GM21528 (cell line): ENCODE measurements at regions not wholly inside any gene's neighbourhood (a gene's known extent, or its start where the extent isn't known, plus 50 kb on each side); places are given as distances from the start of the nearest gene placed in this dataset.

Source experiments
- ATAC-seq: cut with Tn5 transposase; IDR thresholded peaks from one replicate; pipeline ENCODE4 v1.9.1; 2021; ENCODE audit warnings: mild to moderate bottlenecking, moderate library complexity; ENCODE audit not compliant: unreplicated experiment, low FRiP score

DNA sequence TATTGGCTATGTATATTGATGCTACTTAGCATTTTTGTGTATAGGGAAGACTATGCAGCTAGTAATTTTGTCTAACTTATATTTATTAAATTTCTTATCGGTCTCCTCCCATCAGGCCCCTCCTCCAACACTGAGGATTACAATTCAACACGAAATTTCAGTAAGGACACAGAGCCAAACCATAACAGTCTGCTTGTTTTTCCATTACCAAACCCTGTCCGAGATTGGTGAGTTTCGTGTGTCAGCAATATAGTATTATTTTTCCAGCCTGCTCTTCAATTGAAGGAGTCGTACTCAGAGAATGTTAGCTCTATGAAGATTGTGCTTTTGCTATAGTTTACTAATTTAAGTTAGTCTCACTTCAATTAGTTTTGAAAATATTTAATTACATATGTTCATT, 1495.3 kb downstream of the MRPL39 start:
- no peak for ATAC-seq

- no peak for ATAC-seq
Measured at GRCh38 chr21:24110846-24111245, 1496.4 kb downstream of the MRPL39 start.

- no peak for ATAC-seq
Measured at GRCh38 chr21:24097181-24097580, 1510.1 kb downstream of the MRPL39 start.

DNA sequence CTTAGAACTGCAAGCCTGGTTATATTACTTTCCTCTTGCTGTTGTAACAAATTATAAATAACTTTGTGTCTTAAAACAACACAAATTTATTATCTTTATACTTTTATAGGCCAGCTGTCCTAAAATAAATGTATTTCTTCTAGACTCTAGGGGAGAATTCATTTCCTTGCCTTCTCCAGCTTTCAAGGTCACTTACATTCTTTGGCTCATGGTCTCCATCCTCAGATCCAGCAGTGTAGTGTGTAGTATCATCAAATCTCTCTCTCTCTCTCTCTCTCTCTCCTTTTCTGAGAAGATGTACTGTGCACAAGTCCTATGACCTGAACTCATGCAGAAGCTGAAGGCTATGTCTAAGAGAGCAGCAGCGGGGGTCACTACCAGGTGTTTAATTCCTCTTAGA, 1510.6 kb downstream of the MRPL39 start:
- no peak for ATAC-seq

GRCh38 chr21:24093032-24093431, 1514.2 kb downstream of the MRPL39 start:
- no peak for ATAC-seq

- no peak for ATAC-seq
Measured at GRCh38 chr21:24076179-24076578, 1531.1 kb downstream of the MRPL39 start.

GRCh38 chr21:24055696-24056095, 1551.6 kb downstream of the MRPL39 start:
- no peak for ATAC-seq

- ATAC-seq: no peak
Measured at GRCh38 chr21:24050231-24050630, 1557.0 kb downstream of the MRPL39 start.

GRCh38 chr21:24046829-24047443, 1560.3 kb downstream of the MRPL39 start:
- no peak for ATAC-seq

DNA sequence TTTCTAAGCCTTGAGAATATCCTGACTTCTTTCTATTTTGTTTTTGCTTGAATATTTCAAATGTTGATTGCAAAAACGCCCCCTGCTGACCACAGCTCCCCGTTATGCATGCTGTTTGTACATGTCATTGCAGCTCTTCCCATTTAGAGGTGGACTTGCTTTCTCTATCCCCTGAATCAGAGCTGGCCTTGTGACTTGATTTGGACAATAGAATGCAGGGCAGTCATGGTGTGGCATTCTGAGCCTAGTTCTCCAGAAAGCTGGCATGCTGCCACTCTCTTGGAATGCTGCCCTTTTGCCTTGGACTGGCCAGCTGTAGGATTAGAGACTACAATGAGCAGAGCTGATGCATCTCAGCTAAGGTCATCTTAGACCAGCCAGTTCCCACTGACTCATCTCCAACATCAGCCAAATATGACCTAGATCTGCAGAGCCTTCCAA, 1561.5 kb downstream of the MRPL39 start:
- no peak for ATAC-seq

DNA sequence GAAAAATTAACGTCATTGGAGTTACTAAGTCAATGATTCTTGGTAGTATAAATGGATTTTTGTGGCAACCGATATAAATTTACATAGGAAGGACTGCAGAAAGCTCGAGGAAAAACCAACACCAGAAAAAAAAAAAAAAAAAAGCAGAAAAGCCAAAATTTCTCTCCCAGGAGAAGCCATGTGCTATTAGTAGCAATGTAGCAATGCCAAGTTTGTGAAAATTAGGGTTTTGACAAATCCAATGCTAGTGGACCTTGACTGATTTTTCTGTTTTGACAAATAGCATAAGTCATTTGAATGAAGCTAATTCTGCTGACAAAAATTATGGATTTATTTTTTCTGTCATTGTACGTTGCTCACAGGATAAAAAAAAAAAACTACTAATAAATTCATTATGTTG, 1561.9 kb downstream of the MRPL39 start:
- ATAC-seq: no peak

- no peak for ATAC-seq
Measured at GRCh38 chr21:24042687-24043086, 1564.6 kb downstream of the MRPL39 start.

DNA sequence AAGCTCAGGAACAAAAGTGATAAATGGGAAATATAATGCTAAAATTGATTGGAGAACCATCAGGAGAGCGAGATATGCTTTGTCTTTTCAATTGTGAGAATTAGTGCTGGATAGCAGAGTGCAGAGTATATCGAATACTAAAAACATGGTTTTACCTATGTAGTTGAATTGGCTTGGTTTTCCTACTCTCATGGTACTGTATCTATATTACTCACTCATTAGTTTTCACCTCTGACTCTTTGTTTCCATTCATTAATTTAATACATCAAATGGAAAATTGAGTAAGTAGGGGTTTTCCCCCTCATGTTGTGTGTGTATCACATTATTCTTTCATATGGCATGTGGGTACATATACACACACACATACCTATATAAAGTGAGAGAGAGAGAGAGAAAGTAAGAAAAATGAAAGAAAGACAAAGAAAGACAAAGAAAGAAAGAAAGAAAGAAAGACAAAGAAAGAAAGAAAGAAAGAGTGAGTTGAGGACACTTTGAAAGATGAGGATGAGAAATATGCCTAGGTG, 1574.5 kb downstream of the MRPL39 start:
- ATAC-seq: no peak

GRCh38 chr21:24027396-24027795, 1579.9 kb downstream of the MRPL39 start:
- no peak for ATAC-seq

- no peak for ATAC-seq
Measured at GRCh38 chr21:24025101-24025500, 1582.2 kb downstream of the MRPL39 start.

- ATAC-seq: no peak
Measured at GRCh38 chr21:24023936-24024335, 1583.3 kb downstream of the MRPL39 start.

GRCh38 chr21:24023402-24023801, 1583.9 kb downstream of the MRPL39 start:
- no peak for ATAC-seq

- ATAC-seq: no peak
Measured at GRCh38 chr21:24014381-24014780, 1592.9 kb downstream of the MRPL39 start.

- no peak for ATAC-seq
Measured at GRCh38 chr21:24011087-24011486, 1596.2 kb downstream of the MRPL39 start.

- ATAC-seq: no peak
Measured at GRCh38 chr21:24007592-24007991, 1599.7 kb downstream of the MRPL39 start.

DNA sequence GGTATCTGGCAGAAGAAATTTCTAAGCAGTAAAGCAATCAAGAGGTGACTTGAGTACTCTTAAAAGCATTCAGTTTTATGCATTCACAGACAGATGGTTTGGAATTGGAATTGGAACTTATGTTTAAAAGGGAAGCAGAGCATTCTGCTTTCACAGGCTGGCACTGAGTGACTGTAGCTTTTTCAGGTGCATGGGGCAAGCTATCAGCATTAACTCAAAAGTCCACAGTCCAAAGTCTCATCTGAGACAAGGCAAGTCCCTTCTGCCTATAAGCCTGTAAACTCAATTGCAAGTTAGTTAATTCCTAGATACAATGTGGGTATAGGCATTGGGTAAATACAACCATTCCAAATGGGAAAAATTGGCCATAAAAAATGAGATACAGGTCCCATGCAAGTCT, 1620.3 kb downstream of the MRPL39 start:
- no peak for ATAC-seq

GRCh38 chr21:23986214-23986613, 1621.1 kb downstream of the MRPL39 start:
- no peak for ATAC-seq

- no peak for ATAC-seq
Measured at GRCh38 chr21:23982546-23982945, 1624.7 kb downstream of the MRPL39 start.
